ENCODE measurements at regions not wholly inside any gene's neighbourhood (a gene's known extent, or its start where the extent isn't known, plus 50 kb on each side); places are given as distances from the start of the nearest gene placed in this dataset.

- ChIA-PET POLR2A (ENCODE audit: unreplicated experiment) (interaction anchor here (0.6 kb wide), 1 partner anchor 9 kb away, joined by 3 read pairs; no protein-coding TSS in a partner anchor), CTCF (no interaction called here)
- Histone ChIP-seq H3K9ac (ENCODE audit: low read depth, low read length) (no peak overlapping the region), H3K14ac (replicated peaks; ENCODE audit: low read depth, low read length) (no peak overlapping the region), H2BK20ac (ENCODE audit: low read depth, low read length) (no peak overlapping the region), H3K23ac (ENCODE audit: low read depth, low read length) (no peak overlapping the region), H3K4me3 (ENCODE audit: insufficient read depth, low read depth, low read length) (no peak overlapping the region), H2BK5ac (ENCODE audit: low read depth, low read length, poor library complexity, severe bottlenecking) (no peak overlapping the region), H3K79me1 (ENCODE audit: low read depth in 1 of 2, low read length in 2 of 2) (no peaks in the 10 kb centered on the region), H4K8ac (ENCODE audit: low read depth in 2 of 2, low read length in 2 of 2) (no peak overlapping the region), H4K20me1 (ENCODE audit: insufficient read depth, low read length) (no peaks in the 10 kb centered on the region), H3K9me1 (ENCODE audit: insufficient read depth, low read length) (peaks cover 3% of the 10 kb centered on the region; the same call in 1 of the 2 replicates), H3K4me1 (ENCODE audit: control insufficient read depth, insufficient read depth, low read length) (peaks cover 6% of the 10 kb centered on the region; the same call in 1 of the 2 replicates), H2AFZ (replicated peaks; ENCODE audit: low read length, poor library complexity) (peak overlapping the region; percentile 58), H3K18ac (ENCODE audit: low read depth, low read length) (no peak overlapping the region), H3K27ac (ENCODE audit: insufficient read depth, low read length) (no peak overlapping the region), H4K91ac (ENCODE audit: insufficient read depth, low read depth, low read length) (no peak overlapping the region), H3K9me3 (ENCODE audit: control insufficient read depth, insufficient read depth, low read length) (no peaks in the 10 kb centered on the region), H2BK15ac (ENCODE audit: low read depth, low read length) (no peak overlapping the region), H2BK120ac (ENCODE audit: low read depth, low read length) (no peak overlapping the region), H3K56ac (ENCODE audit: extremely low read depth, insufficient read depth, low read length) (no peak overlapping the region), H2AK9ac (replicated peaks; ENCODE audit: low read depth, low read length, poor library complexity) (no peak overlapping the region), H3K27me3 (ENCODE audit: control insufficient read depth, insufficient read depth, low read length) (no peaks in the 10 kb centered on the region), H3K36me3 (ENCODE audit: control insufficient read depth, insufficient read depth, low read length) (no peaks in the 10 kb centered on the region), H3K4ac (ENCODE audit: low read depth, low read length) (no peak overlapping the region), H3K4me2 (ENCODE audit: low read depth, low read length) (peak overlapping the region; percentile 91; the same call in 1 of the 2 replicates), H4K5ac (ENCODE audit: low read depth, low read length) (no peak overlapping the region), H2AK5ac (ENCODE audit: low read depth, low read length) (no peak overlapping the region)
- ATAC-seq (ENCODE audit: low read depth): peak; percentile 87
- WGBS, 2 experiments (ENCODE audit: extremely low coverage in 2 of 2, insufficient read length in 1 of 2): 33% methylated on average over 1 of the region's 2 CpGs; no CpG with 5 or more reads in 1 of the 2 experiments
- TF ChIP-seq NFE2L2 (IDR thresholded peaks at IDR 0.05; ENCODE audit: low read depth, low read length): peak; percentile 54; the same call in 1 of the 2 replicates
- TF ChIP-seq, protein P1, sequence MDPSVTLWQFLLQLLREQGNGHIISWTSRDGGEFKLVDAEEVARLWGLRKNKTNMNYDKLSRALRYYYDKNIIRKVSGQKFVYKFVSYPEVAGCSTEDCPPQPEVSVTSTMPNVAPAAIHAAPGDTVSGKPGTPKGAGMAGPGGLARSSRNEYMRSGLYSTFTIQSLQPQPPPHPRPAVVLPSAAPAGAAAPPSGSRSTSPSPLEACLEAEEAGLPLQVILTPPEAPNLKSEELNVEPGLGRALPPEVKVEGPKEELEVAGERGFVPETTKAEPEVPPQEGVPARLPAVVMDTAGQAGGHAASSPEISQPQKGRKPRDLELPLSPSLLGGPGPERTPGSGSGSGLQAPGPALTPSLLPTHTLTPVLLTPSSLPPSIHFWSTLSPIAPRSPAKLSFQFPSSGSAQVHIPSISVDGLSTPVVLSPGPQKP (IDR thresholded peaks at IDR 0.05; ENCODE audit: borderline replicate concordance, low read depth, low read length): no peak
- TF ChIP-seq, protein P2, sequence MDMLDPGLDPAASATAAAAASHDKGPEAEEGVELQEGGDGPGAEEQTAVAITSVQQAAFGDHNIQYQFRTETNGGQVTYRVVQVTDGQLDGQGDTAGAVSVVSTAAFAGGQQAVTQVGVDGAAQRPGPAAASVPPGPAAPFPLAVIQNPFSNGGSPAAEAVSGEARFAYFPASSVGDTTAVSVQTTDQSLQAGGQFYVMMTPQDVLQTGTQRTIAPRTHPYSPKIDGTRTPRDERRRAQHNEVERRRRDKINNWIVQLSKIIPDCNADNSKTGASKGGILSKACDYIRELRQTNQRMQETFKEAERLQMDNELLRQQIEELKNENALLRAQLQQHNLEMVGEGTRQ (IDR thresholded peaks at IDR 0.05; ENCODE audit: low read depth, low read length): no peak
- TF ChIP-seq RFX5 (IDR thresholded peaks at IDR 0.05; ENCODE audit: low read depth, low read length): no peak
- in situ Hi-C loops (cut with MboI; ENCODE audit: low sequenced_read_pairs) (no loop called here), dilution Hi-C loops (cut with HindIII; ENCODE audit: low sequenced_read_pairs, unreplicated experiment) (no loop called here), intact Hi-C loops (cut with micrococcal nuclease) (no loop called here)
- no TSS peak for BruUV-seq (replicated peaks)
- DNase-seq: peak; percentile 81
These were observed 367.8 kb upstream of the SLC7A11 start for GRCh38 chr4:138609943-138610350.
